H1 (cell line): ENCODE measurements at regions not wholly inside any gene's neighbourhood (a gene's known extent, or its start where the extent isn't known, plus 50 kb on each side); places are given as distances from the start of the nearest gene placed in this dataset.

ENCODE experiments used
- SAP30 ChIP-seq: fragments of 300-600 bp; sonication (generic); IDR thresholded peaks from 2 replicates; pipeline ENCODE4 v1.7.1; 2012; ENCODE audit warnings: low read length, moderate library complexity, mild to moderate bottlenecking, inconsistent platforms; ENCODE audit not compliant: insufficient read depth, insufficient replicate concordance
- TEAD4 ChIP-seq: IDR thresholded peaks from 2 replicates; pipeline ENCODE4 v1.6.1; 2012; ENCODE audit warnings: low read depth, low read length, inconsistent platforms, mixed read lengths
- TF ChIP-seq, protein P1 (sequence below): IDR thresholded peaks from 2 replicates; pipeline ENCODE4 v1.6.1; 2011; ENCODE audit warnings: low read length, improper control_type of control experiment

GRCh38 chr10:78214955-78215354, 181.3 kb downstream of the RPS24 start (continued):
- no peak for TF ChIP-seq TEAD4
- TF ChIP-seq, protein P1, sequence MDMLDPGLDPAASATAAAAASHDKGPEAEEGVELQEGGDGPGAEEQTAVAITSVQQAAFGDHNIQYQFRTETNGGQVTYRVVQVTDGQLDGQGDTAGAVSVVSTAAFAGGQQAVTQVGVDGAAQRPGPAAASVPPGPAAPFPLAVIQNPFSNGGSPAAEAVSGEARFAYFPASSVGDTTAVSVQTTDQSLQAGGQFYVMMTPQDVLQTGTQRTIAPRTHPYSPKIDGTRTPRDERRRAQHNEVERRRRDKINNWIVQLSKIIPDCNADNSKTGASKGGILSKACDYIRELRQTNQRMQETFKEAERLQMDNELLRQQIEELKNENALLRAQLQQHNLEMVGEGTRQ, result no peak
- TF ChIP-seq SAP30, result no peak
- TF ChIP-seq, all 59 proteins: peak for 0
